CD4-positive, alpha-beta T cell treated with Interleukin-12 subunit alpha and Interleukin-12 subunit beta, for 1 hour (primary cell): ENCODE measurements at regions not wholly inside any gene's neighbourhood (a gene's known extent, or its start where the extent isn't known, plus 50 kb on each side); places are given as distances from the start of the nearest gene placed in this dataset.
"Not testable (repeated sequence)": the region's sequence is repeated elsewhere in the genome, so short reads cannot be mapped to it uniquely, and the experiment has no call there.

Source experiments
- DNase-seq: peaks from one replicate; pipeline ENCODE4 v3.0.0-alpha.2; 2020

DNA sequence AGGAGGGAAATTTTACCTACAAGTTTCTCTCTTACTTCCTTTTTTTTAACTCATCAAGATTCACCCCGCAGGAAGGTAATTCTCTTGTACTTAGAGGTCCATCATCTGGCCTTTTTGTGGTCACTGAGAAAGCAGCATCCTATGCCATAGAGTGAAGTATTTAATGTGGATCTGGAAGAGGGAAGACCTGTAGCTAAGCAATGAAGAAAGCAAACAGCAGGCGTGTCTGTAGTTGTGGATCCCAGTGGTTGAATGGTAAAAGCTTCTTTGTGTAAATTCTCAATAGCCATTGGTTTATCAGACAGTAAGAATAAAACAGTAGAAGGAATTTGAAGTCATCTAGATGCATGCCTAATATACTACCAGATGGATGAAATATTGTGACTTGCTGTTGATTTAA, 196.4 kb downstream of the ANKRD7 start:
- DNase-seq = no peak

DNA sequence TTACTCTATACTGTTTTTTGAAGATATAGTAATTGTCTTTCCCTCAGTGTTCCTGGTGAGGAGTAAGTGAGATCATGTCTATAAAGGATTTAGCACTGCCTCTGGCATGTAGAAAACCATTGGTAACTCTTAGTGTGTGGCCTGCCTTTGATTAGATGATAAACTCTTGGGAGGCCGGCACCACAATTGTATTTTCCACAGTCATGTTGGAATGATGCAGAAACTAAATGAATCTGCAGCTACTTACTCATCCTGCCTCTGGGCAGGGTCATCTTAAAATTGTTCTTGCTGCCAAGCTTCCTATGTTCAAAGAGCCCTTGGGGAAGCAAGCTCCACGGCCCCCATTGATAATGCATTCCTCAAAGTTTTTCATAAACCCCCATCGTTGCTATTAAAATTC, 204.6 kb downstream of the ANKRD7 start:
- no peak for DNase-seq

DNA sequence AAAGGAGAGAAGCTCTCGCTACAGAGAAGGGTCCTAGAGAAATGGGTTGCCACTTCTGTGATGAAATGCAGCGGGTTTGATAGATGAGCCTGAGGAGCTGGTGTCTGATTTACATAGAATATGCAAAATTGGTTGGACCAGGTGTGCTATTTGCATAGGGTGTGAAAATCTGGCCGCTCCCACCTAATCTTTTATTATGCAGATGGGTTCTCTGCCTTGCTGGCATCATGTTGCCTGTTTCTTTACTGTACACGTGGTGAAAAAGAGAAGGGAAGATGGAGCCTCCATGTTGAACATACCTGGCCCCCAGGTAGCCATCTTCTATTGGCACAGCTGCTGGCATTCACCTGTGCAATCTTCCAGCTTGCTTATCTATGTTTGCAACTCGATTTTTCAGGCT, 212.2 kb downstream of the ANKRD7 start:
- no peak for DNase-seq

DNA sequence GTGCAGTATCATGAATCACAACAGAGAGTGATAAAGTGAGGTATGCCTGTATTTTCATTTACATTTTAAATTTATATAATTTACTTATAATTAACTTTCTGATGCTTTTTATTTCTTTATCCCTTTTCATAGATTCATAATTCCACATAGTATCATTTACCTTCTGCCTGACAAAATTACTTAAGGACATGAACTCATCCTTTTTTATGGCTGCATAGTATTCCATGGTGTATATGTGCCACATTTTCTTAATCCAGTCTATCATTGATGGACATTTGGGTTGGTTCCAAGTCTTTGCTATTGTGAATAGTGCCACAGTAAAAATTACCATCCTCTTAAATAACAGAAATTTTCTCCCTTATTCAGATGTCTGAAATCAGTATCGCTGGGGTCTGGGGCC, 224.5 kb downstream of the ANKRD7 start:
- DNase-seq = not testable (repeated sequence)

DNA sequence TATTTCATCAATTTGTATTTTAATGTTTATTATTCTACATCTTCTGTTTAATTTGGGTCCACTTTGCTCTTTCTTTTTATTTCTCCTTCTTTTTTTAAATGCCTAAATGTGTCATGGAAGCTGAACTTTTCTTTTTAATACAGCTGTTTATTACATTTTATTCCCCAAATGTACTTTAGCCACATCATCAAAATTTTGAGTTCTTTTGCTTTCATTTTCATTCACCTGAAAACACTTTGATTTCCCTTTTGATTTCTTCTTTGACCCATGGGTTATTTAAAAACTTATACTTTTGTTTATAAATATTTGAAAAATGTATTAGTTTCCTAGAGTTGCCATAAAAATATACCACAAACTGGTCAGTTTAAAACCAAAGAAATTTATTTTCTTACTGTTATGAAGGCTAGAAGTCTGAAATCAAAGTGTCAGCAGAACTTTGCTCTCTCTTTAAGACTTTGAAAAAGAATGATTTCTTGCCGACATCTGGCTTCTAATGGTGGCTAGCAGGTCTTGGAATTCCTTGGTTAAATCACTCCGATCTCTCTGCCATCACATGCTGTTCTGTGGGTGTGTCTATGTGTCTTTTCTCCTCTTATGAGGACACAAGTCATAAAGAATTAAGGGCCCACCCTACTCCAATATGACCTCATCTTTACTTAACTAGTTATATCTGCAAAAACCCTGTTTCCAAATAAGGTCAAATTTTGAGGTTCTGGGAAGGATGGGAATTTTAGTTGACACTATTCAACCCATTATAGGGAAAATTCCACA, 225.5 kb downstream of the ANKRD7 start:
- no peak for DNase-seq

DNA sequence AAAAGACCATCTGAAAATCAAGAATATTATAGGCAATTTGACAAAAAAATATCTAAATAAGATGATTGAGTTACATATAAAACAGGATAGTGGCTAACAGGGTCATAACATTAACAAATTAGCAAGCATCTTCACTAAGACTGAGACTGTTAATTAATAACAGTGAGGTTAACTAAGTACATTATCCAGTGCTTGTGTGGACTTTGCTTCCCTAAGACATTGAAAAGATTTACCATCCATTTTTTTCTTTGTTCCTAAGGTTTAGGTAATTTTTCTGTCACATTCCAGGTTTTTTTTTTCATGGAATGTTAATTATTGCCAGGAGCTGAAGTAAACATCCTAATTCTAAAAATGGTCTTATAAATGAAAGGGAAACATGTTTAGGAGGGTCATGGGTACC, 227.6 kb downstream of the ANKRD7 start:
- no peak for DNase-seq

DNA sequence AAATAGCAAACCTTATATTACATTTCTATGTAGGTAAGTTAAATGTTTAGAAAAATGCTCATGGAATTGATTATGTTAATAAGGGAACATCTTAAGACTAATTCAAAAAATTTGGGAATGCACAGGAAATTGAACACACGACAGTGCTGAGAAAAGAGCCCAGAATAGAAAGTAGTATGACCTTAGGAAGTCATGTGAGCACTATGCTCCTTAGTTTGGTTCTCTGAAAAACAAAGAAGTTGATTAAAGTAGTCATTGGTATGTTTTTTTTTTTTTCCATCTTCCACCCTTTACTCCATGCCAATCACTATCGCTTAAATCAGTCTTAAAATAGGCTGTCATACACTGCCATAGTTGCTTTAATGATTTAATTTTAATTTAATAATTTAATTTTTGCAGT, 242.9 kb downstream of the ANKRD7 start:
- DNase-seq = no peak

DNA sequence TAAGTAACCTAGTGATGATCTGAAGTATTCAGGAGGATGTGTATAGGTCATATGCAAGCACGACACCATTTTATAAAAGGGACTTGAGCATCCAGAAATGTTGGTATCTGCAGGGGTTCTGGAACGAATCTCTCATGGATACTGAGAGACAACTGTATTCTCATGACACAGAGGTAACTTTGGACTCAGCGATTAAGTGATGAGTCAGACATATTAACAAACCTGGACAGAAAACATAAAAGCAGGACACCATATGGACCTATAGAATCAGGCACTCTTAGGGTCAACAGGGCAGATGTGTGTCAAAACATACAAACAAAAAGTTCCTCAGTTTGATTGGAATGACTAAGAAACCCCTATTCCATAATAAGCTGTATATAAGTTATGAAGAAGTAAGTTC, 248.1 kb downstream of the ANKRD7 start:
- no peak for DNase-seq

DNA sequence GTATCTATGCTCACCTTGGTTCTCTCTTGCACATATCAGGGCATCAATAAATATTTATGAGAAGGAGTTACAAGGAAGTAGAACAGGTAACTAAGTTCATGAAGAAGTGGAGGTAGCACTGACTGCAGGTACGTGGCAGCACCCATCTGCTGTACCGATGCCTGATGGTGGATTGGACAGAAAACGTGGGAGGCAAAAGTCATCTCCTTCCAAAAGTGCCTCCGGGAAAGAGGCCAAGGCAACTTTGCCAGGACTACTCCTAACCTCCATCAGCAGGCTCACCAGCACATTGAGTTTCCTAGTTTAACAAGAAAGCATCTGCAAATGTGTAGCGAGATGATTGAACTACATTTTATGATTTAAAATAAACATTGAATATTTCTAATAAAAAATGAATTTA, 248.8 kb downstream of the ANKRD7 start:
- DNase-seq = no peak

DNA sequence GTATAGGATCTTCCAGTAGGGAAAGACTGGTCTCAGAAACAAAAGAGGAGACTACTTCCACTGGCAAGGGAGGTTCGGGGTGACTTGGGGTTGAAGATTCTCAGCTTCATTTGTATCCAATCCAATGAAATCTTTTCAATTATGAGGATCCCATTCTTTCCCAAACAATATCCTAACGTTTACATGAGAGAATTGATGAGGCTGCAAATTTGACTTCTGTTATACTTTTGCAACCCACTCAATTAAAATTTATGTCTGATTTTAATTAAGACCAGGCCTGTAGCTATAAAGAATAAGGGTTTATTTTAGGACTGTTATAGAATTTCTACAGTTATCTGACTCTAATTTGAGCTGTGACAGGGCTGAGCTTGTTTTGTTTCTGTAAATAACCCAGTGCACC, 251.5 kb downstream of the ANKRD7 start:
- no peak for DNase-seq

DNA sequence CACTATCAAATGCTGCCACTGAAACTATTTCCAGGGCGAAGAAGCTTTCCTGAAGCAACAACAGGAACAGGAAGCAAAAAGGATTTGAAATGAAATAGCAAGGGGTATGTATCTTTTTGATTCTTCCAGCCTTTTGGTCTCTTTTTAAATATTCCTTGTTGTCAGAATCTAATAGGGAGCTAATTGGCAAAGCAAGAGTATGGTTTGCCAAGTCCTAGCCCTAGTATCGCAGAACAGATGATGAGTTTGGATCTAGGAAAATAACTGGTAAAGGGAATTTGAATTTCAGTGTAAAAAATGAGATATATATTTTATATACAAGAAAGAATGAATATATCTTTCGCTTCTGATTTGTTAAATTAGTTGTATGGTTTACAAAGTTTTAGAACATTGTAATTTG, 252.5 kb downstream of the ANKRD7 start:
- DNase-seq = no peak

DNA sequence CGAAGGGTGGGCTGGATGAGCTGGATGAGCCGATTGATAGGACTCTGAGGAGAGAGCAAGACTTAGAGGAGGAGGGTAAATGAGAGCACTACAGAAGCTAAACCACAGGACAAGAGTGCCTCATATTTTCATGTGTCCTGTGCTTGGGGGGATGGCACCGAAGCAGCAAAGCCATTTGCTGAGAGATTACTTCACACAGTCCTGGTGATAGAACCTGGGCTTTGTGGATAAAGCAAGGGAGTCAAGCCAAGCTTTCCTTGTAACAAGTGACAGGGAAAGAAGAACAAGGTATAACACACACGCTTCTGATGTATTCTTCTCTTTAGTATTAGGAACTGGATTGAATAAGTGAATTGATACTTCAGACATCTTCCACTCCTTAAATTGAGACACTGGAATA, 253.7 kb downstream of the ANKRD7 start:
- DNase-seq = no peak

DNA sequence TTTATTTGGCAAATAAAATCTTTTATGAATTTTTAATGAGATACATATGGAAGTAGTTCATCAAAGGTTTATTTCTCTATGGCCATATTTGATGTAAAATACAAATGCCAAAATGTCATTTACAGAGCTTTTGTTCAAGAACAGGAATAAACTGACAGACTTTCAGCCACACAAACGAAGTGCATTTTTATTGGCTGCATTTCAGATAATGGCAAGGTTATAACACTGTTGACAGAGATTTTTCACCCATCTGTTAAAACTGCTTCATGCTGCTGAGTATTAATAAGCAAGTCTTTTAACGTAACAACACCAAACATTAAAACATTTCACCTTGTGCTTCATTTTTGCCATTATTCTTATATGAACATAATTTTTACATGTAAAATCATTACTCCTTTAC, 254.4 kb downstream of the ANKRD7 start:
- DNase-seq = no peak

DNA sequence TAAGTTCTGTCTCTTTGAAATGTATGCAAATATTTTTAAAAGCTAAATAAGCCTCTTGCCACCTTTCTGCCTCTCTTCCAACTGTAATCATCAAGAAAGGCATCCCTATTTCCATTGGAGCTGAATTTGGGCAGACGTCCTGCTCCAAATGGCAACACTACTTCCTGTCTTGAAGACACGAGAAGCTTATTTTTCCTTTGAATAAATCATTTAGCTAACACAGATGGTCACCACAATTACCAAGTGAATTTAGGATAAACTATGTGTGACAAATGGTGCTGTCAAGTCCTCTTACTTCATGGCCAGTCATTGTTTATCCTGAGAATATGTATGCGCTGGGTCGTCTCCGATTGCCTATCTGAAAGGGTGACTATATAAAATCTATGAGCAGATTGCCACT, 268.0 kb downstream of the ANKRD7 start:
- no peak for DNase-seq

DNA sequence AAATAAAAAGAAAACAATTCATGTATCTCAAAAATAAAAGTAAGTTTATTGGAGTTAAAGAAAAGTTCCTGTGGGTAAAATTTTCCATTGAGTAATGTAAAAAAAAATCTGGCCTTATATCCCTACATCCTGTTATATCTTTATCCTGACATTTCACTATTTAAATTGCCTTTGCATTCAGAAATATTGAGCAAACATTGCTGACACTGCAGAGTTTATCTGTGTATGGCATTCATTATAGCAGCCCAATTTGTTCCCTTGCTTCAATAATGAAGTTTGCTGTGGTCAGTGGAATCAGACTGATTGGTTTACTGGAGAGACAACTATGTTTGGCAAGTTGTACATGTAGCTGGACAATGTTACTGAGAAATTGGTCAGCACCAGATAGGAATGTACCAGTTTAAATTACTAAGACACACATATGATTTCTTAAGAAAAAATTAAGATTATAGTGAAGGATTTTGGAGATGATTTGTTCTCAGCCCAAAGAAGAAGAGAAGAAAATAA, 271.7 kb downstream of the ANKRD7 start:
- DNase-seq = no peak

DNA sequence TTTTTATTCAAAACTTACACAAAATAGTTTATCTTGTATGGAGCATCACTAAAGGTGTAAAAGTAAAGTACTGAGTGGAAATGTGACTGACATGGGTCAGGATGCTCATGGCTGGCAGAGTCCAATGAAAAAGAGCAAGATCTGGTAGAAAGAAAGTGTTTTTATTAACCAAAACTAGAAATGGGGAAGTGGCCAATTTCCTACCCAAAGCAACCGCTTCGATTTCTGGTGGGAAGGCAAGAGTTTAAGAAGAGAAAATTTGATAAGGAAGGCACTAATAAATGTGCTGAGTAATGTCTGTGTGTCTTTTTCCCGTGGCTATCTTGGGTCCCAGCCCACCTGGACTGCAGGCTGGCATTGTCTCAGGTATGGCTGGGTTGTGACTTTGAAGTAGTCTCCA, 277.7 kb downstream of the ANKRD7 start:
- no peak for DNase-seq

DNA sequence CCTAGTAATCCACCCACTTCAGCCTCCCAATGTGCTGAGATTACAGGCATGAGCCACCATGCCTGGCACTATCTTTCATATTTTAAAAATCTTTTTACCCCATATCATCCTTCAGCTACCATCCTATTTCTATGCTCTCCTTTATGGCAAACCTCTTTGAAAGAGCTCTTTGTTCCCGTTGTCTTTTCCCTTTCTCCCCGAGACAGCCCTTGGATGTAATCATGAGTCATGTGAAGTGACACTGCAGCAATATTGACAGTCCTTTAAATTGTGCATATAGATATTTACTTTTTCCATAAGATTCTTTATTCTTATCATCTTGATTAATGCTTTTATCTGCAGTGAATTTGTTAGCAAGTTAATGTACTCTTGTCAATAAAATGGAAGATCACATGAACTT, 286.6 kb downstream of the ANKRD7 start:
- no peak for DNase-seq

DNA sequence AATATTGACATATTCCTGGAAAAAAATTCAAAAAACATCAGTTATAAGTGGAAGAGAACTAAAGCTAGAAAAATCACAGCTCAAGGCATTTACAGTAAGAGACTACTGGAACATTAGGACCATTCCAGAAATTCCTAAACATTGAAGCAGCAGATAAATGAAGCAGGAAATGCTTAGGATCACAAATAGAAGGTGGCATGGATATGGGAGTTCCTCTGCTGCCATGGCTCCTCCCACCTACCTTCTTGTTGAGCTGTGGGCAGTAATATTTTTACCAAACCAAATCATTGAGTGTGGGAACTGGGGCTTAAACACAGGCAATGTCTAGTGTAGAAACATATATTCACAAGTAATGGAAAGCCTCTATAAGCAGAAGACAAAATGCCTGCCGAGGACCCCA, 292.8 kb downstream of the ANKRD7 start:
- no peak for DNase-seq

DNA sequence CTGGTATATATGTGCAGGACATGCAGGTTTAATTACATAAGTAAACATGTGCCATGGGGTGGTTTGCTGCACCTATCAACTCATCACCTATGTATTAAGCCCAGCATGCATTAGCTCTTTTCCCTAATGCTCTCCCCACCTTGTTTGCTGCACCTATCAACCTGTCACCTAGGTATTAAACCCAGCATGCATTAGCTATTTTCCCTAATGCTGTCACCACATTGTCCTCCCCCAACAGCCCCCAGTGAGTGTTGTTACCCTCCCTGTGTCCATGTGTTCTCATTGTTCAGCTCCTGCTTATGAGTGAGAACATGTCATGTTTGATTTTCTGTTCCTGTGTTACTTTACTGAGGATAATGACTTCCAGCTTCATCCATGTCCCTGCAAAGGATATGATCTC, 300.5 kb downstream of the ANKRD7 start:
- DNase-seq = no peak

DNA sequence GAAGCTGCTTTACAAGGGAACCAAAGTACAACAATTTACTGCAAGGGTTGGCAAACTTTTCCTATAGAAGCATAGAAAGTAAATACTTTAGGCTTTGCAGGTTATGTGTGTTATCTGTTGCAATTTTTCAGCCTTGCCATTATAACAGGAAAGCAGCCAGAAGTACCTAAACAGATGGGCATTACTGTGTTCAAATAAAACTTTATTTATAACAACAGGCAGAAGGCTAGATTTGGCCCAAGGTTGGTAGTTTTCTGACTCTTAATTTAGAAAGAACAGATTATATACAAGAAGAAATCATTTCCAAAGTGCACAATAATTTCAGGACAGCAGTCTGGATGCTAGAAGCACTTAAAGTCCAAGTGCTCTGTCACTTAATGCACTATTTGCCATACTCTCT, 307.1 kb downstream of the ANKRD7 start:
- no peak for DNase-seq

DNA sequence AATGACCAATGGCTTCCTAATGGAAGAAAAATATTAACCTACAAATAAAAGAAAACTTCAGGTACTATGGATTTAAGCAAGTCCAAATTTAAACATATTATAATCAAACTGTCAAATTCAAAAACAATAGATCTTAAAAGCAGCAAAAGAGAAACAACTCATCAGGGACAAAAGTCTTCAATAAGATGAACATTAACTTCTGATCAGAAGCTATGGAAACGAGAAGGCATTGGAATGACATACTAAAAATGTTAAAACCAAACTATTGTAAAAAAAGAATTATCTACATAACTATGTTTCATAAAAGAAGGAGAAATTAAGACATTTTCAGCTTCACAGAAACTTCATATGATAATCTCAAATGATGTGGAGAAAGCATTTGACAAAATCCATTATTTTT, 334.7 kb downstream of the ANKRD7 start:
- no peak for DNase-seq

DNA sequence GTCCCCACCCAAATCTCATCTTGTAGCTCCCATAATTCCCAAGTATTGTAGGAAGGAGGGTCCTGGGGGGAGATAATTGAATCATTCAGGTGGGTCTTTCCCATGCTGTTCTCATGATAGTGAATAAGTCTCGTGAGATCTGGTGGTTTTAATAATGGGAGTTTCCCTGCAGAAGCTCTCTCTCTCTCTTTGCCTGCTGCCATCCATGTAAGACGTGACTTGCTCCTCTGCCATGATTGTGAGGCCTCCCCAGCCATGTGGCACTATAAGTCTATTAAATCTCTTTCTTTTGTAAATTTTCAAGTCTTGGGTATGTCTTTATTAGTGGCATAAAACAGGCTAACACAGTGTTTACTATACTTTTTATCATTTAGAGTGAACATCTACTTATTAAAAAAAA, 338.8 kb downstream of the ANKRD7 start:
- no peak for DNase-seq

DNA sequence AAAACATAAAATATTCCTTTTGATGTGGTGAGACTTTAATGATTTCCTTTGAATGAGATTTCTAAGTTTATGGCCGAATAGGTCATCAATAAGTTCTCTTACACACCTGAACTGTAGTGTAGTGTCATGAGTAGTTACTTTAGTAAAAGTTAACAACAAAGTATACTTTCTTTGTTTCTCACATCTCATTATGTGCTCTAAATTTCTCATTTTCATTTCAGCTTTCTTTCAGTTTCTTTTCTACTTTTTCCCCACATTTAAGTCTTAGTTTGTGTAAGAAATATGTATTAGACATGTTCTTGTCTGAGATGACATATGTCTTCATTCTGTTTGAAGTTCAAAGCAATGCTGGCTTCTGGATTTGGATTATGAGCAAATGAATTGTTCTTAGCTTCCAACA, 348.1 kb downstream of the ANKRD7 start:
- no peak for DNase-seq

DNA sequence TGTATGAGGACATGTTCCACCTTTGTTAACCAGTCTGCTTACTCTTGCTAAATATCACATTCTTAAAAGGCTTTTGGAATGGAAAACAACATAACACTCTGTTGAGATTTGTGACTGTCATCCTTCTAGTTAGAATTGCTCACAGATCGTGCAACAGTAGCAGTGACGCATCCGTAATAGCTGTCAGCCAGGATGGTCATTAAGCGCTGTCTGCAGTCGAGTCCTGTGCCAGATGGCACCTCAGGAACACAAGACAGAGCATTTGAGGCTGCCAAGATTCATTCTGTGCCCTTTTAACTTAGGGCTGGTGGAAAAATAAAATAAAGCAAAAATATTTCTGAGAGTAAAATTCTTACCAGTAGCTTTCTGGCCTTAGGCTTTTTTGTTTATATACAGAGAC, 348.6 kb downstream of the ANKRD7 start:
- no peak for DNase-seq

DNA sequence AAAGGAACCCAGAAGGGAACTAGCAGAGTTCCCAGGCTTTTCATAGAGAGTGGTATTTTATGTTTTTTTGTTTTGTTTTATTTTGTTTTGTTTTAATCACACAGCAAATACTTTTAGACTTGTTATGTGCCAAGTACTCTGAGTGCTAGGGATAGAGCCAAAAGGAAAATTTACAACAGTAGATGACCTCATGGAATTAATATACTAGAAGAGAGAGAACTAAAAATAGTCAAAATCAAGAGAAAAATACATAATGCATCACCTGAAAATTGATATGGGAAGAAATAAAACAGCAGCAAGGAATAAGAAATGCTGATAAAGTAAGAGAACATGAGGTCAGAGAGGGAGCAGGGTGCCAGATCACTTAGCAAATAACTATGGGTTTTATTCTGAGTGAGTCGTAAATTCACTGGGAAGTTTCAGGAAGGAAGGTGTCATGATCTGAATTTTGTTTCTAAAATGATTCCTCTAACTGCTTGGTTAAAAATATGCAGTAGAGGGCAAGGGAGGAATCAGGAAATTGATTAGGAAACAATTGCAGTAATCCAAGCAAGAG, 351.0 kb downstream of the ANKRD7 start:
- DNase-seq = no peak
